Stomach (tissue), 8 donors: ENCODE measurements at regions not wholly inside any gene's neighbourhood (a gene's known extent, or its start where the extent isn't known, plus 50 kb on each side); places are given as distances from the start of the nearest gene placed in this dataset.

Experiments
- DNase-seq, 2 donors: peaks; one replicate each; pipeline versions ENCODE4 v3.0.0 to v3.0.0-alpha.2; 2013 to 2019
- H3K27ac ChIP-seq, 5 donors: fragments of 200-600 bp in 4 of 5; sonication (generic) in 4 of 5; one replicate each; pipeline ENCODE4 v1.5.1; 2013 to 2019; ENCODE audit warnings: mild to moderate bottlenecking in 1 of 5, moderate library complexity in 1 of 5
- H3K27me3 ChIP-seq, 3 donors: fragments of 200-600 bp; sonication (generic); one replicate each; pipeline ENCODE4 v1.5.1; 2017 to 2019; ENCODE audit warnings: mixed run types in 1 of 3
- H3K36me3 ChIP-seq, 4 donors: fragments of 200-600 bp; sonication (generic); 1 replicate in 3 of 4; 2 replicates in 1 of 4; pipeline ENCODE4 v1.5.1; 2016 to 2019
- H3K4me1 ChIP-seq, 4 donors: fragments of 200-600 bp; sonication (generic); one replicate each; pipeline ENCODE4 v1.5.1; 2016 to 2019
- H3K4me3 ChIP-seq, 4 donors: fragments of 200-600 bp; sonication (generic) in 3 of 4; one replicate each; pipeline ENCODE4 v1.5.1; 2016 to 2019; ENCODE audit warnings: mild to moderate bottlenecking in 1 of 4
- H3K9me3 ChIP-seq, 4 donors: fragments of 200-600 bp; sonication (generic); one replicate each; pipeline ENCODE4 v1.5.1; 2016 to 2019
- CTCF ChIP-seq, 7 experiments: fragments of 450-650 bp in 4 of 7; fragments of 200-600 bp in 3 of 7; sonication (generic) in 3 of 7; IDR thresholded peaks; one replicate each; pipeline ENCODE4 v1.5.1; 2016 to 2019; ENCODE audit warnings: antibody characterized with exemption in 7 of 7, control low read depth in 2 of 7, mild to moderate bottlenecking in 1 of 7
- EP300 ChIP-seq: sonication (generic); formaldehyde crosslinking; IDR thresholded peaks from one replicate; pipeline ENCODE4 v1.6.1; 2017; ENCODE audit warnings: antibody characterized with exemption
- POLR2A ChIP-seq, 4 donors: fragments of 450-650 bp; IDR thresholded peaks; one replicate each; pipeline ENCODE4 v1.6.1; 2016; ENCODE audit warnings: antibody characterized with exemption in 4 of 4, control low read depth in 2 of 4, mild to moderate bottlenecking in 1 of 4, moderate library complexity in 1 of 4
- POLR2AphosphoS5 ChIP-seq, 3 donors: sonication (generic); formaldehyde crosslinking; IDR thresholded peaks; one replicate each; pipeline ENCODE4 v1.6.1; 2016; ENCODE audit warnings: antibody characterized with exemption in 3 of 3
- WGBS, 5 donors: extraction: QIAGEN DNeasy Blood & Tissue Kit in 3 of 5; methylation state at CpG; one replicate each; pipeline versions ENCODE4 v1.1.5 to v1.1.7; 2013 to 2018; 5-methylcytosine and 5-hydroxymethylcytosine counted together
- intact Hi-C: fragments of 100-400 bp; cut with DNase I; formaldehyde crosslinking; loops from one replicate; pipeline ENCODE4 v1.15.1; 2023; ENCODE audit warnings: low total_unique reads
- donor health status: healthy with polysubstance abuse.
- donor health status: Bipolar disorder and iron deficiency.
- donor health status: healthy.

- 71 to 80% (median 79%) methylated on average over 3 of the region's 3 CpGs for WGBS, 5 donors
- Histone ChIP-seq H3K4me3 (no peak overlapping the region), H3K4me1 (no peaks in the 10 kb centered on the region), H3K36me3 (no peaks in the 10 kb centered on the region), H3K27me3 (peaks cover 0 to 11% (median 4%) of the 10 kb centered on the region in 3 donors), H3K27ac (no peak overlapping the region), H3K9me3 (no peaks in the 10 kb centered on the region)
- intact Hi-C loops: no loop called here
- no peak for TF ChIP-seq POLR2A (IDR thresholded peaks at IDR 0.05)
- TF ChIP-seq CTCF (IDR thresholded peaks at IDR 0.05): no peak
- no peak for TF ChIP-seq POLR2AphosphoS5 (IDR thresholded peaks at IDR 0.05)
- no peak for TF ChIP-seq EP300
- DNase-seq: no peak
These were observed 141.7 kb downstream of the GPAT3 start for GRCh38 chr4:83677656-83678055.

GRCh38 chr4:83664741-83665140, 128.8 kb downstream of the GPAT3 start:
- no peaks in the 10 kb centered on the region for H3K27me3 ChIP-seq
- intact Hi-C loops: no loop called here
- no peak for DNase-seq
- H3K36me3 ChIP-seq: no peaks in the 10 kb centered on the region
- TF ChIP-seq POLR2A (IDR thresholded peaks at IDR 0.05) (no peak), EP300 (no peak), CTCF (IDR thresholded peaks at IDR 0.05) (no peak), POLR2AphosphoS5 (IDR thresholded peaks at IDR 0.05) (no peak)
- H3K9me3 ChIP-seq: no peaks in the 10 kb centered on the region
- H3K4me1 ChIP-seq: no peaks in the 10 kb centered on the region
- no peak overlapping the region for H3K4me3 ChIP-seq
- H3K27ac ChIP-seq: no peak overlapping the region
- WGBS, 5 donors: 65 to 78% (median 77%) methylated on average over 4 to 5 of the region's 5 CpGs

DNA sequence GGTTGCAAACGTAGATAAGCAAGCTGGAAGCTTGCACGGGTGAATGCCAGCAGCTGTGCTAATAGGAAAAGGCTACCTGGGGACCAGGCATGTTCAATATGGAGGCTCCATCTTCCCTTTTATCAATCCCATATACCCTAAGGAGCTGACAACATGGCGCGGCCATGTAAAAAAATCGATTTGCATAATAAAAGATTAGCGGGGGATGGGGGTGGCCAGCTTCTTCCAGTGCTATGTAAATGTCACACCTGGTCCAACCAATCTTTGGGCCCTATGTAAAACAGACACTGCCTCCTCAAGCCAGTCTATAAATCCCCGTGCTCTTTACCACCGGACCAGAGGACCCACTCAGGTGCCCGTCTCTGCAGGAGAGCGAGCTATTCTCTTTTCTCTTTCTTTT, 128.2 kb downstream of the GPAT3 start:
- H3K9me3 ChIP-seq: no peaks in the 10 kb centered on the region
- no peak overlapping the region for H3K27ac ChIP-seq
- no peaks in the 10 kb centered on the region for H3K36me3 ChIP-seq
- DNase-seq: no peak
- WGBS, 5 donors: 80 to 88% (median 84%) methylated on average over 10 of the region's 10 CpGs
- H3K4me1 ChIP-seq: no peaks in the 10 kb centered on the region
- H3K27me3 ChIP-seq: no peaks in the 10 kb centered on the region
- intact Hi-C loops: no loop called here
- no peak for TF ChIP-seq POLR2AphosphoS5 (IDR thresholded peaks at IDR 0.05)
- no peak for TF ChIP-seq POLR2A (IDR thresholded peaks at IDR 0.05)
- no peak for TF ChIP-seq EP300
- TF ChIP-seq CTCF (IDR thresholded peaks at IDR 0.05): no peak
- H3K4me3 ChIP-seq: no peak overlapping the region

DNA sequence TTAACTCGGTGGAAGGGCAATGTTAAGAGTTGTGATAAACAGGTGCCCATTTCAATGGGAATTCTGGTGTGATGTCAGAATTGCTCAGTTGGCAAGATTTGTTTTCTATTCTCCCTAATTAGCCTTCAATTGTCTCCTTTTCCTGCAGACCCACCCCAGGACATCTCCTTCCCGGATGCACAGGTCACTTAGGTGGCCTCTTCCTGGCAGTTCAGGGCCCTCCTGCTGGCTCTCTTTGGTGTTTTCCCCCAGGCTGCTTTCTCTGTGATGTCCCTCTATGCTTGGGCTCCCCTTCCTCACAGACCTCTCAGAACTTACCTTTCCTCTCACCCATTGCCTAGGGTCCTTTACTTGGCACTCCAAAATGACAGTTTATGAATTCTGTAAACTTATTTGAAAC, 126.3 kb downstream of the GPAT3 start:
- Histone ChIP-seq H3K9me3 (no peaks in the 10 kb centered on the region), H3K4me3 (no peak overlapping the region), H3K4me1 (no peaks in the 10 kb centered on the region), H3K27ac (no peak overlapping the region), H3K27me3 (no peaks in the 10 kb centered on the region), H3K36me3 (no peaks in the 10 kb centered on the region)
- TF ChIP-seq EP300 (no peak), CTCF (IDR thresholded peaks at IDR 0.05) (no peak), POLR2A (IDR thresholded peaks at IDR 0.05) (no peak), POLR2AphosphoS5 (IDR thresholded peaks at IDR 0.05) (no peak)
- DNase-seq: no peak
- 44 to 57% (median 53%) methylated on average over 2 of the region's 2 CpGs for WGBS, 5 donors
- intact Hi-C loops: no loop called here
